GM10266 (cell line): ENCODE measurements at regions not wholly inside any gene's neighbourhood (a gene's known extent, or its start where the extent isn't known, plus 50 kb on each side); places are given as distances from the start of the nearest gene placed in this dataset.
A peak's percentile ranks its signal among the peaks of the same experiment; 100 is the strongest.

Experiments
- DNase-seq: peaks from one replicate; pipeline ENCODE4 v3.0.0; 2012; ENCODE audit errors: extremely low spot score
- CTCF ChIP-seq: IDR thresholded peaks from 2 replicates; pipeline ENCODE4 v1.5.1; 2012; ENCODE audit warnings: mild to moderate bottlenecking, low read depth; ENCODE audit not compliant: control insufficient read depth, insufficient read depth; ENCODE audit errors: missing control alignments

- peak; percentile 7 for DNase-seq
Measured at GRCh38 chr2:75801234-75801982, 90.7 kb upstream of the GCFC2 start.

GRCh38 chr2:75800456-75800855 lies 89.7 kb upstream of the GCFC2 start:
- peak; percentile 43 for DNase-seq
- no peak for TF ChIP-seq CTCF

More at GRCh38 chr2:75801234-75801982, 90.7 kb upstream of the GCFC2 start:
- no peak for TF ChIP-seq CTCF

- DNase-seq: peak; percentile 40
- no peak for TF ChIP-seq CTCF
Measured at GRCh38 chr2:75799859-75800258, 89.1 kb upstream of the GCFC2 start.

- DNase-seq: no peak
- no peak for TF ChIP-seq CTCF
Measured at GRCh38 chr2:75798569-75798968, 87.9 kb upstream of the GCFC2 start.

- no peak for DNase-seq
- TF ChIP-seq CTCF: no peak
Measured at GRCh38 chr2:75792996-75793395, 82.3 kb upstream of the GCFC2 start.

- TF ChIP-seq CTCF: no peak
- DNase-seq: no peak
Measured at GRCh38 chr2:75792146-75792545, 81.4 kb upstream of the GCFC2 start.

GRCh38 chr2:75790814-75791467 lies 80.2 kb upstream of the GCFC2 start:
- no peak for DNase-seq
- TF ChIP-seq CTCF: no peak
